ENCODE measurements at regions not wholly inside any gene's neighbourhood (a gene's known extent, or its start where the extent isn't known, plus 50 kb on each side); places are given as distances from the start of the nearest gene placed in this dataset.

- peaks cover 1% of the 10 kb centered on the region for H3K27me3 Mint-ChIP-seq (ENCODE audit: insufficient read depth)
These were observed 251.7 kb upstream of the HNRNPA3 start for GRCh38 chr2:176960736-176961520.

GRCh38 chr2:176961775-176962619, 250.6 kb upstream of the HNRNPA3 start:
- H3K27me3 Mint-ChIP-seq (ENCODE audit: insufficient read depth), result peaks cover 2% of the 10 kb centered on the region
- no peak for TF ChIP-seq CTCF (IDR thresholded peaks at IDR 0.05)
- H3K27ac Mint-ChIP-seq, result no peak overlapping the region
- H3K4me3 Mint-ChIP-seq, result no peak overlapping the region
- no peaks in the 10 kb centered on the region for H3K4me1 Mint-ChIP-seq (ENCODE audit: low read depth)
- peaks cover 4% of the 10 kb centered on the region; the same call in 1 of the 2 replicates for H3K9me3 Mint-ChIP-seq
- no peaks in the 10 kb centered on the region for H3K36me3 Mint-ChIP-seq (ENCODE audit: low read depth)
- no peak for DNase-seq

More at GRCh38 chr2:176960736-176961520, 251.7 kb upstream of the HNRNPA3 start:
- Mint-ChIP-seq H3K27ac (no peak overlapping the region), H3K36me3 (ENCODE audit: low read depth) (no peaks in the 10 kb centered on the region), H3K4me1 (ENCODE audit: low read depth) (no peaks in the 10 kb centered on the region), H3K4me3 (no peak overlapping the region), H3K9me3 (peaks cover 4% of the 10 kb centered on the region; the same call in 1 of the 2 replicates)
- DNase-seq, result no peak
- TF ChIP-seq CTCF (IDR thresholded peaks at IDR 0.05), result no peak

DNA sequence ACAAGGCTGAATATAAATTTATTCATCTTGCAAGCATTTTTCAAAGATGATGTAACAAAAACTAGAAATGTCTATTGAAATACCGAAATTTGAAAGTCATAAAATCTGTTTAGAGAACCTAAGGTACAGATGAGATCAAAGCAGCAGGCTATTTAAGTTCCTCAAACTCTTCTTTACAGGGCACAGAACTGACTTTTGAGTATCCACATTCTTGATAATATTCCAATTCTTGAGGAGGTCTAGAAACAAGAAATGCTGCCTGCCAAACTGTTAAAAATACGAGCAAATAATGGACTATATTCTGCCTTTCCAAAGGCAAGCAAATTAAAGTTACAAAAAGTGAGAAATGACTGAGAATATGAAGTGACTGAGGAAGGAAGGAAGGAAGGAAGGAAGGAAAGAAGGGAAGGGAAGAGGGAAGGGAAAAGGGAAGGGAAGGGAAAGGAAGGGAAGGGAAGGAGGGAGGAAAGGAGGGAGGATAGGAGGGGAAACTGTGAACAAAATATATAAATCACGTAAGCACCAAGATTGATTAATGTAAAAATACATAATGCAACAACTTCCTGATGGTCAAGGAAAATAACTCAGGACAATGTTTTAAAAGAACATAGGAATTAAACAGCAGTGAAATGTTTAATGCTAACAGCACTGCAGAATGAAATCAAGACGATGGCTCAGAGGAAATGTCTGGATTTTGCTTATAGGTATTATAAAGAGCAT, 248.9 kb upstream of the HNRNPA3 start:
- TF ChIP-seq CTCF (IDR thresholded peaks at IDR 0.05), result no peak
- H3K9me3 Mint-ChIP-seq, result no peaks in the 10 kb centered on the region
- no peaks in the 10 kb centered on the region for H3K36me3 Mint-ChIP-seq (ENCODE audit: low read depth)
- H3K27me3 Mint-ChIP-seq (ENCODE audit: insufficient read depth), result peaks cover 4% of the 10 kb centered on the region
- no peak overlapping the region for H3K4me3 Mint-ChIP-seq
- H3K27ac Mint-ChIP-seq, result no peak overlapping the region
- no peaks in the 10 kb centered on the region for H3K4me1 Mint-ChIP-seq (ENCODE audit: low read depth)
- no peak for DNase-seq

DNA sequence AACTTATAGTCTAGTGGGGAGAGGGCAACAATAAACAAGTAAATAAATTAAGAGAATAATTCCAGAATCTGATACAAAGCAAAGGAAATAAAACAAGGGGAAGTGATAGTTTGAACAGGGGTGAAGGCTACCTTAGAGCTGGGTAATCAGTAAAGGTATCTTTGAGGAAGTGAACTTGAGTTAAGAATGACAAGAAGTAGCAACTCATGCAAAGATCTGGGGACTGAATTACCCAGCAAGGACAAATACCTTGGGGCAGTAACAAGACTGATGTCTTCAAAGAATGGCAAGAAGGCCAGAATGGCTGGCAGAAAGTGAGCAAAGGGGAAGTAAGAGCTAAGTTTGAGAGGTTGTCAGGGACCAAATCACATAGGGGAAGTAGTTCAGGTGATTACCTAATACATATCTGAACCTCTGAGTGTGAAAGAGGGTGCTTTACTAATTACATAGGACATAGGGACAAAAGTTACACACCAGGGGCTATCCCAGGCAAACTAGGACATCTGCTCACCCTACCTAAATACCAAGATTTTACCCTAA, 244.6 kb upstream of the HNRNPA3 start:
- Mint-ChIP-seq H3K27ac (no peak overlapping the region), H3K4me1 (ENCODE audit: low read depth) (no peaks in the 10 kb centered on the region), H3K9me3 (peaks cover 3% of the 10 kb centered on the region; the same call in 1 of the 2 replicates), H3K4me3 (no peak overlapping the region), H3K36me3 (ENCODE audit: low read depth) (no peaks in the 10 kb centered on the region), H3K27me3 (ENCODE audit: insufficient read depth) (peaks cover 6% of the 10 kb centered on the region)
- DNase-seq, result no peak
- TF ChIP-seq CTCF (IDR thresholded peaks at IDR 0.05), result no peak

- no peaks in the 10 kb centered on the region for H3K36me3 Mint-ChIP-seq (ENCODE audit: low read depth)
- H3K9me3 Mint-ChIP-seq, result peaks cover 3% of the 10 kb centered on the region; the same call in 1 of the 2 replicates
- no peak for TF ChIP-seq CTCF (IDR thresholded peaks at IDR 0.05)
- DNase-seq, result no peak
- no peak overlapping the region for H3K27ac Mint-ChIP-seq
- H3K4me1 Mint-ChIP-seq (ENCODE audit: low read depth), result no peaks in the 10 kb centered on the region
- no peak overlapping the region for H3K4me3 Mint-ChIP-seq
- peaks cover 6% of the 10 kb centered on the region for H3K27me3 Mint-ChIP-seq (ENCODE audit: insufficient read depth)
These were observed 242.8 kb upstream of the HNRNPA3 start for GRCh38 chr2:176969642-176970359.
